Mammary epithelial cell (primary cell): ENCODE measurements at regions not wholly inside any gene's neighbourhood (a gene's known extent, or its start where the extent isn't known, plus 50 kb on each side); places are given as distances from the start of the nearest gene placed in this dataset.

Experiments
- CTCF ChIP-seq, 2 donors: IDR thresholded peaks in 1 of 2; conservative IDR thresholded peaks in 1 of 2; 2 replicates each; pipeline ENCODE4 v1.5.1; 2011 to 2012; ENCODE audit warnings: inconsistent platforms in 2 of 2, low read length in 2 of 2, mild to moderate bottlenecking in 2 of 2, control low read depth in 1 of 2, low read depth in 1 of 2; ENCODE audit not compliant: insufficient read depth in 1 of 2; ENCODE audit errors: extremely low read depth in 1 of 2
- EZH2 ChIP-seq: IDR thresholded peaks from 2 replicates; pipeline ENCODE4 v1.6.1; 2012; ENCODE audit warnings: low read length, inconsistent platforms, borderline replicate concordance

DNA sequence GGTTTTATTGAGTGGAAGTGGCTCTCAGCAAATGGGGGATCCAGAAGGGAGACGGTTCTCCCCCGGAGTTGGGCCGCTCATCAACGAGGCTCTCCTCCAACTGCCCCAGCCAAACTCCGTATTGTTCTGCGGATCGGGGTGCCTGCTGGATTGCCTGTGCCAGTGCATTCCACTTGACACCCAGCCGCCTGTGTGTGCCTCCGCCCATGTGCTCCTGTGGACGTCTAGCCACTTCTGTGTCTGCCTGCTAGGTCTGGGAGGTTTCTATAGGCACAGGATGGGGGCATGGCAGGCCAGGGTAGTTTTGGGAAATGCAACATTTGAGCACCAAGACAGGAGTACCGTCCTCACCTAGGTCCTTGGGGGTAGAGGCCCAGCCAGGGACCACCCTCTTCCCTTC lies 225.7 kb upstream of the AMIGO2 start:
- TF ChIP-seq CTCF (conservative IDR thresholded peaks at IDR 0.05 in 1 of 2, IDR thresholded peaks at IDR 0.05 in 1 of 2; ENCODE audit: extremely low read depth in 1 of 2, insufficient read depth in 1 of 2, low read depth in 1 of 2, low read length in 2 of 2) = no peak
- TF ChIP-seq EZH2 = no peak
